ENCODE measurements at regions not wholly inside any gene's neighbourhood (a gene's known extent, or its start where the extent isn't known, plus 50 kb on each side); places are given as distances from the start of the nearest gene placed in this dataset.
"Not testable (repeated sequence)": the region's sequence is repeated elsewhere in the genome, so short reads cannot be mapped to it uniquely, and the experiment has no call there.

GRCh38 chr7:10465536-10465935 lies 508.1 kb upstream of the PHF14 start:
- DNase-seq (ENCODE audit: low read depth in 3 of 3), result not testable (repeated sequence)

GRCh38 chr7:10468908-10469307 lies 504.8 kb upstream of the PHF14 start:
- DNase-seq (ENCODE audit: low read depth in 3 of 3), result no peak

GRCh38 chr7:10469476-10469875 lies 504.2 kb upstream of the PHF14 start:
- DNase-seq (ENCODE audit: low read depth in 3 of 3), result no peak

GRCh38 chr7:10471280-10472058 lies 502.2 kb upstream of the PHF14 start:
- no peak for DNase-seq (ENCODE audit: low read depth in 3 of 3)

GRCh38 chr7:10472115-10472514 lies 501.6 kb upstream of the PHF14 start:
- DNase-seq (ENCODE audit: low read depth in 3 of 3), result no peak

- DNase-seq (ENCODE audit: low read depth in 3 of 3), result no peak
Measured at GRCh38 chr7:10473569-10473968, 500.1 kb upstream of the PHF14 start.

GRCh38 chr7:10474048-10474447 lies 499.6 kb upstream of the PHF14 start:
- no peak for DNase-seq (ENCODE audit: low read depth in 3 of 3)

GRCh38 chr7:10475940-10476641 lies 497.6 kb upstream of the PHF14 start:
- no peak for DNase-seq (ENCODE audit: low read depth in 3 of 3)

- no peak for DNase-seq (ENCODE audit: low read depth in 3 of 3)
Measured at GRCh38 chr7:10476642-10477041, 497.0 kb upstream of the PHF14 start.

- no peak for DNase-seq (ENCODE audit: low read depth in 3 of 3)
Measured at GRCh38 chr7:10483671-10484070, 490.0 kb upstream of the PHF14 start.

GRCh38 chr7:10484767-10485166 lies 488.9 kb upstream of the PHF14 start:
- DNase-seq (ENCODE audit: low read depth in 3 of 3), result no peak

- DNase-seq (ENCODE audit: low read depth in 3 of 3), result not testable (repeated sequence)
Measured at GRCh38 chr7:10501206-10501884, 472.3 kb upstream of the PHF14 start.

GRCh38 chr7:10507032-10507431 lies 466.6 kb upstream of the PHF14 start:
- no peak for DNase-seq (ENCODE audit: low read depth in 3 of 3)

GRCh38 chr7:10521306-10521705 lies 452.4 kb upstream of the PHF14 start:
- DNase-seq (ENCODE audit: low read depth in 3 of 3), result no peak

GRCh38 chr7:10533429-10533828 lies 440.2 kb upstream of the PHF14 start:
- not testable (repeated sequence) for DNase-seq (ENCODE audit: low read depth in 3 of 3)

GRCh38 chr7:10536561-10536960 lies 437.1 kb upstream of the PHF14 start:
- DNase-seq (ENCODE audit: low read depth in 3 of 3), result no peak

GRCh38 chr7:10537764-10538163 lies 435.9 kb upstream of the PHF14 start:
- no peak for DNase-seq (ENCODE audit: low read depth in 3 of 3)

GRCh38 chr7:10557375-10557774 lies 416.3 kb upstream of the PHF14 start:
- DNase-seq (ENCODE audit: low read depth in 3 of 3), result no peak

- DNase-seq (ENCODE audit: low read depth in 3 of 3), result no peak
Measured at GRCh38 chr7:10560497-10560896, 413.2 kb upstream of the PHF14 start.

- DNase-seq (ENCODE audit: low read depth in 3 of 3), result no peak
Measured at GRCh38 chr7:10568891-10569290, 404.8 kb upstream of the PHF14 start.

- no peak for DNase-seq (ENCODE audit: low read depth in 3 of 3)
Measured at GRCh38 chr7:10571759-10572158, 401.9 kb upstream of the PHF14 start.

- DNase-seq (ENCODE audit: low read depth in 3 of 3), result no peak
Measured at GRCh38 chr7:10577866-10578374, 395.8 kb upstream of the PHF14 start.

GRCh38 chr7:10579561-10579960 lies 394.1 kb upstream of the PHF14 start:
- DNase-seq (ENCODE audit: low read depth in 3 of 3), result no peak
